Chondrocyte (in vitro differentiated cells): ENCODE measurements at regions not wholly inside any gene's neighbourhood (a gene's known extent, or its start where the extent isn't known, plus 50 kb on each side); places are given as distances from the start of the nearest gene placed in this dataset.

Experiments
- DNase-seq: peaks from one replicate; pipeline ENCODE4 v3.0.0; 2021; ENCODE audit warnings: mixed read lengths, low spot score
- H3K27ac Mint-ChIP-seq: one replicate; pipeline ENCODE4 v1.8.0; 2021; ENCODE audit warnings: mild to moderate bottlenecking, moderate library complexity, mixed read lengths; ENCODE audit not compliant: unreplicated experiment
- H3K27me3 Mint-ChIP-seq: 2 replicates; pipeline ENCODE4 v1.8.0; 2021; ENCODE audit warnings: low read depth, mixed read lengths
- H3K36me3 Mint-ChIP-seq: 2 replicates; pipeline ENCODE4 v1.8.0; 2021; ENCODE audit warnings: low read depth, mixed read lengths
- H3K4me1 Mint-ChIP-seq: 2 replicates; pipeline ENCODE4 v1.8.0; 2021; ENCODE audit warnings: low read depth, mild to moderate bottlenecking, mixed read lengths
- H3K4me3 Mint-ChIP-seq: one replicate; pipeline ENCODE4 v1.8.0; 2021; ENCODE audit warnings: mild to moderate bottlenecking, moderate library complexity, mixed read lengths; ENCODE audit not compliant: unreplicated experiment
- H3K9me3 Mint-ChIP-seq: 2 replicates; pipeline ENCODE4 v1.8.0; 2021; ENCODE audit warnings: low read depth, mixed read lengths
- TF ChIP-seq, protein P1 (sequence below): fragments of 200-600 bp; sonication (generic); IDR thresholded peaks from 2 replicates; pipeline ENCODE4 v1.5.0; 2021; ENCODE audit warnings: antibody characterized with exemption, mild to moderate bottlenecking, moderate library complexity

DNA sequence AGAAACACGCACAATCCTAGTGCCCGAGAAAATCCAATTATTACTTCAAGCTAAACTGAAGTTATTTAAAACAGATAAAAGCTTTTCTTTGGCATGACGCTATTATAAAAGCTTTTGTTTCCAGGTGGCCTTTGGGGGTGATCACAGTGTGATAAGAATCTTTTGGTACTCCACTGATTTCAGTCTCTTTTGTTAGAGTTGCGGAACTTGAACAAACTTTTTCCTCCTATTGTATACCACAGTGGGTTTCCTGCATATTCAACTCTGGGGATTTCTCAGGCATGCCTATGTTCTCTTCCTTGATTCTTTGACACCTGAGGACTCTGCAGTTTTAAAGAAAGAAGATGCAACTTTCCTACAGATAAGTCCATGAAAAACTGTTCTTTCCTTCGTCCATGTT, 99.7 kb upstream of the PITRM1 start:
- DNase-seq: no peak
- Mint-ChIP-seq H3K4me3 (no peak overlapping the region), H3K27ac (no peak overlapping the region), H3K4me1 (no peaks in the 10 kb centered on the region), H3K27me3 (no peaks in the 10 kb centered on the region), H3K9me3 (no peaks in the 10 kb centered on the region), H3K36me3 (no peaks in the 10 kb centered on the region)
- TF ChIP-seq, protein P1, sequence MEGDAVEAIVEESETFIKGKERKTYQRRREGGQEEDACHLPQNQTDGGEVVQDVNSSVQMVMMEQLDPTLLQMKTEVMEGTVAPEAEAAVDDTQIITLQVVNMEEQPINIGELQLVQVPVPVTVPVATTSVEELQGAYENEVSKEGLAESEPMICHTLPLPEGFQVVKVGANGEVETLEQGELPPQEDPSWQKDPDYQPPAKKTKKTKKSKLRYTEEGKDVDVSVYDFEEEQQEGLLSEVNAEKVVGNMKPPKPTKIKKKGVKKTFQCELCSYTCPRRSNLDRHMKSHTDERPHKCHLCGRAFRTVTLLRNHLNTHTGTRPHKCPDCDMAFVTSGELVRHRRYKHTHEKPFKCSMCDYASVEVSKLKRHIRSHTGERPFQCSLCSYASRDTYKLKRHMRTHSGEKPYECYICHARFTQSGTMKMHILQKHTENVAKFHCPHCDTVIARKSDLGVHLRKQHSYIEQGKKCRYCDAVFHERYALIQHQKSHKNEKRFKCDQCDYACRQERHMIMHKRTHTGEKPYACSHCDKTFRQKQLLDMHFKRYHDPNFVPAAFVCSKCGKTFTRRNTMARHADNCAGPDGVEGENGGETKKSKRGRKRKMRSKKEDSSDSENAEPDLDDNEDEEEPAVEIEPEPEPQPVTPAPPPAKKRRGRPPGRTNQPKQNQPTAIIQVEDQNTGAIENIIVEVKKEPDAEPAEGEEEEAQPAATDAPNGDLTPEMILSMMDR: no peak

DNA sequence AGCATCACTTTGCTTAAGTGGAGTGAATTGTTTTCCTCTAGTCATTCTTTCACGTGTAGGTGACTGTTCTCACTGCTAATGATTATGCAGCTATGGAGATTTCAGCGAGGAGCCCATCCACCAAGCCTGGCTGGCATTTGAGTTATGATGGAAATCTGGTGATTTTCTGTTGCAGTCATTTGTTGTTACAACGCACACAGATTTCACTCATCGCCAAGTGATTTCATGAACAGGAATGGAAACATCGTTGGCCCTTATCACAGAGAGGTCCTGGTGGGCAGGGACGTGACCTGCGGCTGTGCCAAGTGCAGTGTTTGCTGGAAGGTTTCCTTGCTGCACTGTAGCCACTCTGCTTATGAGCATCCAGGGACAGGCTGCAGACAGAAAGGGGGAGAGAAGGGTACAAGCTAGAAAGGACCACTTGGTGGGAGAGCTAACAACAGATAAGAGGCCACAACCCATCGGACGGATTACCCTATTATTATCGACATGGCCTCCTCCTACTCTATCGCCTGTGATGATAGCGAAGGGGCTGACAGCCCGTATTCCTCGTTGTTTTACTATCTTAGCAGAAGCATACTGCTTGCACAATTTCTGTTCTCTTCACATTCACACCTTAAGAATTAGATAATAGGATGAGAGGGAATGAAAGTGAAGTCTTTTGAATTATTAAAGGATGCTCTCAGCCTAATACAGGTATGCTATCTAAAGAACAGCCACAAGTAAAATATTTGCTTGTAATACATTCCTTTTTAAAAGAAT, 99.0 kb upstream of the PITRM1 start:
- TF ChIP-seq, protein P1: no peak
- H3K4me3 Mint-ChIP-seq: no peak overlapping the region
- H3K27ac Mint-ChIP-seq: no peak overlapping the region
- H3K27me3 Mint-ChIP-seq: no peaks in the 10 kb centered on the region
- H3K9me3 Mint-ChIP-seq: no peaks in the 10 kb centered on the region
- H3K4me1 Mint-ChIP-seq: no peaks in the 10 kb centered on the region
- H3K36me3 Mint-ChIP-seq: no peaks in the 10 kb centered on the region
- DNase-seq: no peak

DNA sequence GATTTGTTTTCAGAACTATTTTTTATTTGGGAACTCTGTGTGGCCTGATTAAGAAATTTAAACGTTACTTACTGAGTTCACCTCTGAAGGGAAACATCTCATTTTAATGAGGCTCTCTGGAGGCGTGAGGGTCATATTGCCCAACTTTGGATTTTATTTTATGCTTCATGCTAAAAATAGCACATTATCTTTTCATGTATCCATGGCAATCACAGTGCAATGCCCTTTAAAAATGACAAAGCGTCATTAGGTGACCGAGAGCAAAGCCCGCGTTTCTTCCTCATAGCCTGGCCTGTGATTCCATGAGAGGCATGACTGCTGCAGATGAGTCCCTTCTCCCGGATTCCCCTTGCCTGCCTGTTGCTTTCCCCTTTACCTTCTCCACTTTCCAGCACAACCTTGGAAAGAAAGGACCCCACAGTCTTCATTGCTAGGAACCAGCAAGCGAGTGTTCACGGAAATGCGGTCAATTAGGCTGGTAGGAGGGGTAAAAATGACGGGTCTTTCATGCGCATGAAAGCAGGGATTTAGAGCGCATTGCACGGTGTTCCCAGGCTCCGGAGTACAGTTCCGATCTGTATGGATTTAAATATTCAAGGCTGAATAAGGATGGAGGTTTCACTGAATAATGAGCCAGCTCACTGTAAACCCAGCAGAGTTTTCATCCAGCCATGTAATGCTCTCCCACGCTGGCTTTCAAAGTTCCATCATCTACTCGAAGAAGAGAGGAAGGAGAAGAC, 98.2 kb upstream of the PITRM1 start:
- Mint-ChIP-seq H3K27ac (no peak overlapping the region), H3K4me1 (no peaks in the 10 kb centered on the region), H3K9me3 (no peaks in the 10 kb centered on the region), H3K4me3 (no peak overlapping the region), H3K27me3 (no peaks in the 10 kb centered on the region), H3K36me3 (no peaks in the 10 kb centered on the region)
- no peak for DNase-seq
- TF ChIP-seq, protein P1: no peak

- Mint-ChIP-seq H3K4me1 (peaks cover 10% of the 10 kb centered on the region), H3K4me3 (no peak overlapping the region), H3K27me3 (peaks cover 2% of the 10 kb centered on the region), H3K36me3 (no peaks in the 10 kb centered on the region), H3K27ac (no peak overlapping the region), H3K9me3 (no peaks in the 10 kb centered on the region)
- TF ChIP-seq, protein P1: no peak
- no peak for DNase-seq
Observed at GRCh38 chr10:3268025-3268424, 95.4 kb upstream of the PITRM1 start.

DNA sequence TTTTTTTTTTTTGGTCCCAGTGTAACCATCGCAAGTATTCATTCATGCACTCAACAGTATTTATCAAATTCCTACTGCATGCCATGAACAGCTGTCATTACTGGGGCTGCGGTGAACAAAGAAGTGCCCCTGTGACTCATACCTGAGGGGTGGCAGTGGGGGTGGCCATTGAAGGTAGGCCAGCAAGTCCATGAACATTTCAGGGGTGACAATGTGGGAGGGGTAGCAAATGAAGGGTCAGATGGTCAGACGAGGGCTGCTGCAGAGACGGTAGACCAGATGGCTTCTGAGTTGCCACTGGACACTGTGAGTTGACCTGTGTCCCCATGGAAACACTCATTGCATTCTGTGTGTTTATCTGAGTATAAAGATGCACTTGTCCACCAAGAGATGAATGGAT, 92.5 kb upstream of the PITRM1 start:
- Mint-ChIP-seq H3K4me1 (peaks cover 10% of the 10 kb centered on the region), H3K4me3 (no peak overlapping the region), H3K27ac (no peak overlapping the region), H3K36me3 (no peaks in the 10 kb centered on the region), H3K27me3 (peaks cover 2% of the 10 kb centered on the region), H3K9me3 (no peaks in the 10 kb centered on the region)
- TF ChIP-seq, protein P1: no peak
- DNase-seq: no peak
